Endodermal cell (in vitro differentiated cells): ENCODE measurements at regions not wholly inside any gene's neighbourhood (a gene's known extent, or its start where the extent isn't known, plus 50 kb on each side); places are given as distances from the start of the nearest gene placed in this dataset.

Experiments
- DNase-seq: peaks from one replicate; pipeline ENCODE4 v3.0.0-alpha.2; 2017
- H3K27ac ChIP-seq: 2 replicates; pipeline ENCODE4 v1.5.1; 2013; ENCODE audit warnings: mild to moderate bottlenecking, low read depth, low read length, moderate library complexity
- H3K27me3 ChIP-seq: 2 replicates; pipeline ENCODE4 v1.6.1; 2013; ENCODE audit warnings: mild to moderate bottlenecking, low read length, moderate library complexity; ENCODE audit not compliant: insufficient read depth, control insufficient read depth, poor library complexity, severe bottlenecking
- H3K36me3 ChIP-seq: 2 replicates; pipeline ENCODE4 v1.7.0; 2013; ENCODE audit warnings: mild to moderate bottlenecking, low read length, moderate library complexity; ENCODE audit not compliant: control insufficient read depth, insufficient read depth
- H3K4me1 ChIP-seq: one replicate; pipeline ENCODE4 v1.7.0; 2013; ENCODE audit warnings: low read length; ENCODE audit not compliant: control insufficient read depth, insufficient read depth
- H3K4me3 ChIP-seq: 2 replicates; pipeline ENCODE4 v1.5.1; 2013; ENCODE audit warnings: mild to moderate bottlenecking, low read length, moderate library complexity
- H3K9ac ChIP-seq: 2 replicates; pipeline ENCODE4 v1.6.1; 2013; ENCODE audit warnings: mild to moderate bottlenecking, low read length, moderate library complexity; ENCODE audit not compliant: poor library complexity, severe bottlenecking; ENCODE audit errors: extremely low read depth
- H3K9me3 ChIP-seq: 2 replicates; pipeline ENCODE4 v1.6.1; 2013; ENCODE audit warnings: mild to moderate bottlenecking, low read length, moderate library complexity; ENCODE audit not compliant: control insufficient read depth
- H3K27ac Mint-ChIP-seq: 2 replicates; pipeline ENCODE4 v1.8.0; 2020; ENCODE audit warnings: mixed read lengths
- H3K27me3 Mint-ChIP-seq: 2 replicates; pipeline ENCODE4 v1.8.0; 2021; ENCODE audit warnings: mild to moderate bottlenecking, mixed read lengths; ENCODE audit not compliant: insufficient read depth
- H3K36me3 Mint-ChIP-seq: 2 replicates; pipeline ENCODE4 v1.8.0; 2020; ENCODE audit warnings: low read depth, mixed read lengths
- H3K4me1 Mint-ChIP-seq: 2 replicates; pipeline ENCODE4 v1.8.0; 2020; ENCODE audit warnings: mixed read lengths
- H3K4me3 Mint-ChIP-seq: 2 replicates; pipeline ENCODE4 v1.8.0; 2020; ENCODE audit warnings: mild to moderate bottlenecking, moderate library complexity, mixed read lengths
- H3K9me3 Mint-ChIP-seq: 2 replicates; pipeline ENCODE4 v1.8.0; 2020; ENCODE audit warnings: mild to moderate bottlenecking, mixed read lengths
- WGBS, 2 experiments: methylation state at CpG; one replicate each; pipeline versions ENCODE4 v1.1.5 to v1.1.7; 2013; ENCODE audit warnings: missing lambda C conversion rate in 2 of 2, mixed read lengths in 1 of 2; ENCODE audit not compliant: insufficient coverage in 1 of 2, insufficient read length in 1 of 2; 5-methylcytosine and 5-hydroxymethylcytosine counted together
- TF ChIP-seq, protein P1 (sequence below): fragments of 200-600 bp; sonication (generic); conservative IDR thresholded peaks from 2 replicates; pipeline ENCODE4 v1.5.0; 2021; ENCODE audit warnings: antibody characterized with exemption, mild to moderate bottlenecking

DNA sequence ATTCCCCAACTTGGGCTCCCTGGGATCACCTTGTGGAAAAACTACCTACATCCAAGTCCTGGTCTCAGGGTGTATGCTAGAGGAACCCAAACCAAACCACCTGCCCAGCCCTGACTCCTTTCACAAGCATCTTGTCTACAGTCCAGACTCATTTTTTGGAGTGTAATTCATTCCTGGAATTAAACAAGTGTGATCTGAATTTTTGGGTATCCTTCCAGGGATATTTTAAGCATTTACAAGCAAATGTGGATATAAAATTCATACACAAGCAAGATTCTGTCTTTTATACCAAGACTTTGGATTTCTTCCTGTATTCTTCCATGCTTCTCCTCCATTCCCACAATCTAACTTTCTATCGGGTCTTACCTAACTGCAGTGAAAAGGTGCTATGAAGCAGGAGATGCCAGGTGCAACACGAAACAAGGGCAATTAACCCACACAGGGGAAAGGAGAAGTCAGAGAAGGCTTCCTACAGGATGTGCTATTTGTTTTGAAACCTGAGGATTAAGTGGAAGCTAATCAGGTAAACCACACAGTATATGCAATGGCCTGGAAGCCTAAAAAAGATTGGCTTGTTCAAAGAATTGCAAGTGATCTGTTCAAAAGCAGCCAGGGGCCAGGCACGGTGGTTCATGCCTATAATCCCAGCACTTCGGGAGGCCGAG is 417.2 kb upstream of the C16orf82 start:
- Histone ChIP-seq H3K27me3 (no peaks in the 10 kb centered on the region), H3K36me3 (no peaks in the 10 kb centered on the region), H3K9ac (no peak overlapping the region), H3K4me1 (no peaks in the 10 kb centered on the region), H3K9me3 (no peaks in the 10 kb centered on the region), H3K27ac (no peak overlapping the region), H3K4me3 (no peak overlapping the region)
- Mint-ChIP-seq H3K4me1 (no peaks in the 10 kb centered on the region), H3K27ac (no peak overlapping the region), H3K9me3 (no peaks in the 10 kb centered on the region), H3K27me3 (peaks cover 10% of the 10 kb centered on the region), H3K4me3 (no peak overlapping the region), H3K36me3 (no peaks in the 10 kb centered on the region)
- DNase-seq, result no peak
- 96 to 100% methylated on average over 1 to 5 of the region's 5 CpGs for WGBS, 2 experiments
- TF ChIP-seq, protein P1, sequence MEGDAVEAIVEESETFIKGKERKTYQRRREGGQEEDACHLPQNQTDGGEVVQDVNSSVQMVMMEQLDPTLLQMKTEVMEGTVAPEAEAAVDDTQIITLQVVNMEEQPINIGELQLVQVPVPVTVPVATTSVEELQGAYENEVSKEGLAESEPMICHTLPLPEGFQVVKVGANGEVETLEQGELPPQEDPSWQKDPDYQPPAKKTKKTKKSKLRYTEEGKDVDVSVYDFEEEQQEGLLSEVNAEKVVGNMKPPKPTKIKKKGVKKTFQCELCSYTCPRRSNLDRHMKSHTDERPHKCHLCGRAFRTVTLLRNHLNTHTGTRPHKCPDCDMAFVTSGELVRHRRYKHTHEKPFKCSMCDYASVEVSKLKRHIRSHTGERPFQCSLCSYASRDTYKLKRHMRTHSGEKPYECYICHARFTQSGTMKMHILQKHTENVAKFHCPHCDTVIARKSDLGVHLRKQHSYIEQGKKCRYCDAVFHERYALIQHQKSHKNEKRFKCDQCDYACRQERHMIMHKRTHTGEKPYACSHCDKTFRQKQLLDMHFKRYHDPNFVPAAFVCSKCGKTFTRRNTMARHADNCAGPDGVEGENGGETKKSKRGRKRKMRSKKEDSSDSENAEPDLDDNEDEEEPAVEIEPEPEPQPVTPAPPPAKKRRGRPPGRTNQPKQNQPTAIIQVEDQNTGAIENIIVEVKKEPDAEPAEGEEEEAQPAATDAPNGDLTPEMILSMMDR, result no peak

DNA sequence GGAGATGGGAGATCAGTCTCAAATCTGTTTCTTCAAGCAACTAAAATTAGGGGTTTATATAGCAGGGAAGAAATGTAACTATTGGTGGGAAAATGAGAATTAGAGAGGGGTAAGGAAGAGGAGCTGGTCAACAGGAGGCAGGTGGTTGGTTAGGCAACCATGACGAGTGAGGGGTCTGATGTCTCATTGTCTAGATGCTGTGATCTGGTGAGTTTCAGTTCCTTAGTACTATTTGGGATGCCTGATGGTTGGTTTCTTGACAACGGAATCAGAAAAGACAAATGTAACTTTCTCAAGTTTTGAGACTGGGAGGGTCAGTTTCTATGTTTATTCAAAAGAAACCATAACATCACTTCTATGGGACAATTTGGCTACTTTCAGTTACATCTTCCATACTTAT is 415.3 kb upstream of the C16orf82 start:
- Histone ChIP-seq H3K4me1 (no peaks in the 10 kb centered on the region), H3K4me3 (no peak overlapping the region), H3K9ac (no peak overlapping the region), H3K9me3 (no peaks in the 10 kb centered on the region), H3K27ac (no peak overlapping the region), H3K27me3 (no peaks in the 10 kb centered on the region), H3K36me3 (no peaks in the 10 kb centered on the region)
- H3K4me3 Mint-ChIP-seq, result no peak overlapping the region
- no peaks in the 10 kb centered on the region for H3K36me3 Mint-ChIP-seq
- peaks cover 2% of the 10 kb centered on the region for H3K27me3 Mint-ChIP-seq
- no peak overlapping the region for H3K27ac Mint-ChIP-seq
- 96 to 100% methylated on average over 1 to 2 of the region's 2 CpGs for WGBS, 2 experiments
- TF ChIP-seq, protein P1, result no peak
- no peaks in the 10 kb centered on the region for H3K4me1 Mint-ChIP-seq
- DNase-seq, result no peak
- no peaks in the 10 kb centered on the region for H3K9me3 Mint-ChIP-seq

DNA sequence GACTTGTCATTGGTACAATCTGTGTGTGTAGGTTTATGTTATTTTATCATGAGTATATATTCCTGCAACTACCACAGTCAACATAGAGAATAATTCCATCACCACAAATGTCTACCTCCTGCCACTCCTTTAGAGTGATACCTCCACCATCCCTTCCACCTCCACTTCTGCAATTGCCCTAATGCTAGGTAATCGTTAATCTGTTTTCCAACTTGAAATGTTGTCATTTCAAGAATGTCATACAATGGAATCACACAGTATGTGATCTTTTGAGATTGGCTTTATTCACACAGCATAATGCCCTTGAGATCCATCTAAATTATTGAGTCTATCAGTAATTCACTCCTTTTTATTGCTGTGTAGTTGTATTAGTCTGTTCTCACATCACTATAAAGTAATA is 414.8 kb upstream of the C16orf82 start:
- Histone ChIP-seq H3K9ac (no peak overlapping the region), H3K4me3 (no peak overlapping the region), H3K4me1 (no peaks in the 10 kb centered on the region), H3K9me3 (no peaks in the 10 kb centered on the region), H3K27me3 (no peaks in the 10 kb centered on the region), H3K27ac (no peak overlapping the region), H3K36me3 (no peaks in the 10 kb centered on the region)
- DNase-seq, result no peak
- Mint-ChIP-seq H3K36me3 (no peaks in the 10 kb centered on the region), H3K27ac (no peak overlapping the region), H3K4me1 (no peaks in the 10 kb centered on the region), H3K27me3 (peaks cover 2% of the 10 kb centered on the region), H3K9me3 (no peaks in the 10 kb centered on the region), H3K4me3 (no peak overlapping the region)
- TF ChIP-seq, protein P1, result no peak
- WGBS, 2 experiments, result 93% methylated on average over 1 of the region's 1 CpG; no CpG with 5 or more reads in 1 of the 2 experiments
